ENCODE measurements at regions not wholly inside any gene's neighbourhood (a gene's known extent, or its start where the extent isn't known, plus 50 kb on each side); places are given as distances from the start of the nearest gene placed in this dataset.

GRCh38 chr1:95311014-95311413 is 77.0 kb downstream of the RWDD3 start:
- TF ChIP-seq CTCF (IDR thresholded peaks at IDR 0.05) (no peak), EP300 (IDR thresholded peaks at IDR 0.05) (no peak), POLR2A (IDR thresholded peaks at IDR 0.05) (no peak)

All from sigmoid colon (tissue), 4 donors.